ENCODE measurements at regions not wholly inside any gene's neighbourhood (a gene's known extent, or its start where the extent isn't known, plus 50 kb on each side); places are given as distances from the start of the nearest gene placed in this dataset.

GRCh38 chr3:120544361-120544760, 51.8 kb upstream of the NDUFB4 start:
- TF ChIP-seq, protein P1, sequence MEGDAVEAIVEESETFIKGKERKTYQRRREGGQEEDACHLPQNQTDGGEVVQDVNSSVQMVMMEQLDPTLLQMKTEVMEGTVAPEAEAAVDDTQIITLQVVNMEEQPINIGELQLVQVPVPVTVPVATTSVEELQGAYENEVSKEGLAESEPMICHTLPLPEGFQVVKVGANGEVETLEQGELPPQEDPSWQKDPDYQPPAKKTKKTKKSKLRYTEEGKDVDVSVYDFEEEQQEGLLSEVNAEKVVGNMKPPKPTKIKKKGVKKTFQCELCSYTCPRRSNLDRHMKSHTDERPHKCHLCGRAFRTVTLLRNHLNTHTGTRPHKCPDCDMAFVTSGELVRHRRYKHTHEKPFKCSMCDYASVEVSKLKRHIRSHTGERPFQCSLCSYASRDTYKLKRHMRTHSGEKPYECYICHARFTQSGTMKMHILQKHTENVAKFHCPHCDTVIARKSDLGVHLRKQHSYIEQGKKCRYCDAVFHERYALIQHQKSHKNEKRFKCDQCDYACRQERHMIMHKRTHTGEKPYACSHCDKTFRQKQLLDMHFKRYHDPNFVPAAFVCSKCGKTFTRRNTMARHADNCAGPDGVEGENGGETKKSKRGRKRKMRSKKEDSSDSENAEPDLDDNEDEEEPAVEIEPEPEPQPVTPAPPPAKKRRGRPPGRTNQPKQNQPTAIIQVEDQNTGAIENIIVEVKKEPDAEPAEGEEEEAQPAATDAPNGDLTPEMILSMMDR (IDR thresholded peaks at IDR 0.05), result no peak

DNA sequence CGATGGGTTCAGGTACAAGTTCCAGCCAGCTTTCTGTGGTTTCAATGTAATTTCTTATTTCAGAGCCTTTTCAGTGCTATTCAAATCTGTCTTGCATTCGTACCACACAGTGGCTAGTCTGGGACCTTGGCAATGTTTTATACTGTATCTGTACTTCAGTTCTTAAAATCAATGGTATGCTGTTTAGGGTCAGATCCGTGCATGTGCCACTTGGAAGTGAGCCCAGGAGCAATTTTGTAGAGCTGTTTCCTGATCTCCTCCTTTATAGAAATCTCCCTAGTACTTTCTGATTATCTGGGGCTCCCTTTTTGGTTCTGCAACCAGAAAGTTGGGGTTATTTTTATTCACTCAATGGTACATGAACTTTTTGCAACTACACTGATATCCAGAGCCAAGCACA, 59.5 kb upstream of the NDUFB4 start:
- TF ChIP-seq, protein P1 (IDR thresholded peaks at IDR 0.05), result no peak

- TF ChIP-seq, protein P1 (IDR thresholded peaks at IDR 0.05), result no peak
These were observed 63.2 kb upstream of the NDUFB4 start for GRCh38 chr3:120532969-120533368.

DNA sequence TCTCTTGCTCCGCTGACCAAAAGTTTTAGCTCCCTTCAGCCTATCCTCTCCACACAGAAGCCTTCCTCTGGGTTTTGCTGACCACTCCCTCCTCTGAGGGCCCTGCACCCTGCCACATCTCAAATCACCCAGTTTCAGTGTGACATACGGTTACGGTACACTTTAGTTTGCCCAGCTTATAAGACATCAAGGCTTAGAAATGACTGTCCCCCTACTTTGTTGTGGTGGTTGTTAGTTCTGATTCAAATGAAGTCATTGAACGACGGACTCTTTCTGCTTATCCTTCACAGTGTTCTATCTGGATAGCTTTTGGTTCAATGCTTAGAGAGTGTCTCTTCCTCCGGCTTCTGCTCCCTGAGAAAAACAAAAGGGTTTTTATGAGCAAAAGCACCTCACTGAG, 68.0 kb upstream of the NDUFB4 start:
- TF ChIP-seq, protein P1 (IDR thresholded peaks at IDR 0.05), result no peak

DNA sequence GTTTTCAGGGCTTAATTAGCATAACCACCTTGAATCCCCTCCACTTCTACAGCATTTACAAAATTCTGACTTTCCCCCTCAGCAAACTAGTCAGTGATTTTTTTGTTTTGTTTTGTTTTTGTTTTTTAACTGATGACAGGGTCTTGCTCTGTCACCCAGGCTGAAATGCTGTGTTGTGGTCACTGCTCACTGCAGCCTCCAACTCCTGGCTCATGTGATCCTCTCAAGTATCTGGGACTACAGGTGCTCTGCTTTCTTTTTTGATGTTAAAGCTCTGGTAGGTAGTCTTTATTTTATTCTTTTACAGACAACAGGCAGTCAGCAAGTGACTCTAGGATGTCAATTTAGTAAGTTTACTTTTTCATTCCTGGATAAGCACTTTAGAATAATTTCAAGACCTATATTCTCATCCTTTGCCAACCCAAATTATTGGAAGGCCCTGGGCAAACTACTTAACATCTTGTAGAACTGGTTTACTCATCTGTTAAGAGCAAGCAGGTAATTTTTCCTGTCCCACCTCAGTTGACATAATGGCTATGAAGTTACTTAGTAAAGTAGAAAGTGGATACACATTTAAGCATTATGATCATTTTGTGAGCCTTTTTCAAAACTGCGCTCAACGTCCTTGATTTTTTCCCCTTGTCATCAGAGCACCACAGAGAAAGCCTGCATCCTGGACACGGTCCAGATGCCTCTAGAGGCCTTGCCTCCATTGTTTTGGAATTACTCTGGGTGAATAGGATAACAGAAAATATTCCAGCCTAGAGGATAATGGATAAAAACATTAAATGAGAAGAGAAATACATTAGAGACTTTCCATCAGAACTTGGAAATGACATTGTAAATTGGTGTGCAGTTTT, 69.9 kb upstream of the NDUFB4 start:
- TF ChIP-seq, protein P1 (IDR thresholded peaks at IDR 0.05), result no peak

DNA sequence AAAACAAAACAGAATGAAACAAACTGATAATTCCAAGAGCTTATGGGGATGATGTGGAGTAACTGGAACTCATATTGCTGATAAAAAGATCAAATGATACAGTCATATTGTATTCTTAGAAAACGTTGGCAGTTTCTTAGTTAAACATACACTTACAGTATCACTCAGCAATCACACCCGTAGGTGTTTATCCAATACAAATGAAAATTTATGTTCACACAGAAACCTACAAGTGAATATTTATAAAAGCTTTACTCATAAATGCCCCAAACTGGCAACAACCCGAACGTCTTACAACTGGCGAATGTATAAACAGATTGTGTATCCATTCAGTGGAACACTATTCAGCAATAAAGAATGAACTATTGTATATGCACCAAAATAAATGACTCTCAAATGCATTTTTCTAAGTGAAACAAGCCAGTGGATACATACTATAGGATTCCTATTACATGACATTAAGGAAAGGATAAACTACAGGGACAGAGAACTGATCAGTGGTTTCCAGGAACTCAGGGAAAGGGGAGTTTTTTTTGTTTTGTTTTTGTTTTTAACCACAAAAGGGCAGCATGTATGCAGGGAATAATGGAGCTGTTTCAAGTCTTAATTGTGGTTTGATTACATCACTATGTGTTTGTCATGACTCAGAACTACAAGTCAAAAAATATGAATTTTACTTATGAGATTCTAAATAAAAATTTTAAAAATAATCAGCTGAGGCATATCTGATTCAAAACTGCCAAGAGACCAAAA, 71.8 kb upstream of the NDUFB4 start:
- TF ChIP-seq, protein P1 (IDR thresholded peaks at IDR 0.05), result no peak

GRCh38 chr3:120516136-120516535, 65.3 kb upstream of the FSTL1 start:
- TF ChIP-seq, protein P1 (IDR thresholded peaks at IDR 0.05), result no peak
